IPS DF 6.9 (cell line): ENCODE measurements at regions not wholly inside any gene's neighbourhood (a gene's known extent, or its start where the extent isn't known, plus 50 kb on each side); places are given as distances from the start of the nearest gene placed in this dataset.

Source experiments
- DNase-seq: peaks from one replicate; pipeline ENCODE4 v3.0.0-alpha.2; 2013; ENCODE audit warnings: low read depth, low spot score
- H3K27ac ChIP-seq: one replicate; pipeline ENCODE4 v1.5.1; 2013; ENCODE audit warnings: low read length, control low read depth
- H3K27me3 ChIP-seq: 2 replicates; pipeline ENCODE4 v1.6.1; 2013; ENCODE audit warnings: mild to moderate bottlenecking, low read length; ENCODE audit not compliant: control insufficient read depth, insufficient read depth
- H3K36me3 ChIP-seq: 2 replicates; pipeline ENCODE4 v1.6.1; 2013; ENCODE audit warnings: low read length; ENCODE audit not compliant: control insufficient read depth, insufficient read depth
- H3K4me1 ChIP-seq: 2 replicates; pipeline ENCODE4 v1.6.1; 2013; ENCODE audit warnings: low read length; ENCODE audit not compliant: control insufficient read depth, insufficient read depth
- H3K4me3 ChIP-seq: 2 replicates; pipeline ENCODE4 v1.5.1; 2013; ENCODE audit warnings: mild to moderate bottlenecking, low read length
- H3K9me3 ChIP-seq: 2 replicates; pipeline ENCODE4 v1.6.1; 2013; ENCODE audit warnings: low read length, inconsistent platforms; ENCODE audit not compliant: control insufficient read depth, insufficient read depth
- WGBS: extraction: QIAGEN DNeasy Blood & Tissue Kit; methylation state at CpG from one replicate; pipeline ENCODE4 v1.1.7; 2013; ENCODE audit warnings: mixed read lengths, missing lambda C conversion rate; ENCODE audit not compliant: insufficient read length, insufficient coverage; 5-methylcytosine and 5-hydroxymethylcytosine counted together

- Histone ChIP-seq H3K4me1 (no peaks in the 10 kb centered on the region), H3K4me3 (no peak overlapping the region), H3K36me3 (no peaks in the 10 kb centered on the region), H3K27me3 (no peaks in the 10 kb centered on the region), H3K27ac (no peak overlapping the region), H3K9me3 (no peaks in the 10 kb centered on the region)
- WGBS, result no CpG with 5 or more reads among the region's 5 CpGs
- DNase-seq, result no peak
Measured at GRCh38 chr12:127650626-127651025, 616.3 kb upstream of the TMEM132C start.

- no peak for DNase-seq
- no peaks in the 10 kb centered on the region for H3K27me3 ChIP-seq
- no CpG with 5 or more reads among the region's 4 CpGs for WGBS
- no peak overlapping the region for H3K27ac ChIP-seq
- no peak overlapping the region for H3K4me3 ChIP-seq
- H3K36me3 ChIP-seq, result no peaks in the 10 kb centered on the region
- H3K4me1 ChIP-seq, result no peaks in the 10 kb centered on the region; the same call in 1 of the 2 replicates
- no peaks in the 10 kb centered on the region for H3K9me3 ChIP-seq
Measured at GRCh38 chr12:127652281-127652680, 614.7 kb upstream of the TMEM132C start.

- no peak for DNase-seq
- Histone ChIP-seq H3K9me3 (no peaks in the 10 kb centered on the region; the same call in 1 of the 2 replicates), H3K4me3 (no peak overlapping the region), H3K36me3 (no peaks in the 10 kb centered on the region), H3K27ac (no peak overlapping the region), H3K27me3 (no peaks in the 10 kb centered on the region), H3K4me1 (no peaks in the 10 kb centered on the region; the same call in 1 of the 2 replicates)
- WGBS, result no CpG with 5 or more reads among the region's 10 CpGs
Measured at GRCh38 chr12:127654383-127654985, 612.5 kb upstream of the TMEM132C start.

DNA sequence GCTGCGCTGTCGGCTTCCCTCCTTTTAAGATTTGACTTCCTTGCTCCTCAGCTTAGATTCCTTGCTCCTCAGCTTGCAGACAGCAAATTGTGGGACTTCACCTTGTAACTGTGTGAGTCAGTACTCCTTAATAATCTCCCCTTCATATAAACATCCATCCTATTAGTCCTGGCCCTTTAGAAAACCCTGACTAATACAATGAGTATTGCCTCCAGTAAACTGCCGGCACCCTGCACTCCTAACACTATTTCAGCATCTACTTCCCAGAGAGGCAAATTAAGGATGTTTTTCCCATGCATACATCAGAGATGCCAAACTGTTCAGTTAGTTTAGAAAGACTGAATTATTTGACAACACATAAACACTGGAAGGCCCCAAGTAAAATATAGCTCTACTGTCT lies 611.3 kb upstream of the TMEM132C start:
- Histone ChIP-seq H3K36me3 (no peaks in the 10 kb centered on the region), H3K4me3 (no peak overlapping the region), H3K27me3 (no peaks in the 10 kb centered on the region), H3K9me3 (no peaks in the 10 kb centered on the region; the same call in 1 of the 2 replicates), H3K27ac (no peak overlapping the region), H3K4me1 (no peaks in the 10 kb centered on the region; the same call in 1 of the 2 replicates)
- no CpG with 5 or more reads among the region's 3 CpGs for WGBS
- DNase-seq, result no peak

- no CpG with 5 or more reads among the region's 3 CpGs for WGBS
- H3K4me3 ChIP-seq, result no peak overlapping the region
- H3K36me3 ChIP-seq, result no peaks in the 10 kb centered on the region
- H3K27ac ChIP-seq, result no peak overlapping the region
- DNase-seq, result no peak
- no peaks in the 10 kb centered on the region; the same call in 1 of the 2 replicates for H3K9me3 ChIP-seq
- no peaks in the 10 kb centered on the region for H3K27me3 ChIP-seq
- no peaks in the 10 kb centered on the region; the same call in 1 of the 2 replicates for H3K4me1 ChIP-seq
Measured at GRCh38 chr12:127656266-127656665, 610.7 kb upstream of the TMEM132C start.

DNA sequence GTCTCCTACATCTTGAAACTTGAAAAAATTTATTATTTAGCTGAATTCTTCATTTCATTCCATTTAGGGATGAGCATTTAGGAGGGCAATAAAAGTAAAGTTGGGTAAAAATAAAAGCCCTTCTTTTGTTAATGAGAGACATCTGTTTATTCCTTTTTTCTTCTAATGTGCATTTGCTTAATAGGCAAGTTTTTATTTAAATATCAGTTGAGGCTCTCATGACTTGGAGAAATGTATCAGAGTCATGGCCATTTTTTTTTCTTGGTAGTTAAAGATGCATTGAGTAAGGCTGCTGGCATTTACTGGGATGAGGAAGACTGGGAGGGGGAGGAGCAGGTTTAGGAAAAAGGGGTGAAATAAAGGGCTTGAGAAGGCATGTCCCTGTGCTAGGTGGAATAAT lies 609.9 kb upstream of the TMEM132C start:
- no peak overlapping the region for H3K27ac ChIP-seq

DNA sequence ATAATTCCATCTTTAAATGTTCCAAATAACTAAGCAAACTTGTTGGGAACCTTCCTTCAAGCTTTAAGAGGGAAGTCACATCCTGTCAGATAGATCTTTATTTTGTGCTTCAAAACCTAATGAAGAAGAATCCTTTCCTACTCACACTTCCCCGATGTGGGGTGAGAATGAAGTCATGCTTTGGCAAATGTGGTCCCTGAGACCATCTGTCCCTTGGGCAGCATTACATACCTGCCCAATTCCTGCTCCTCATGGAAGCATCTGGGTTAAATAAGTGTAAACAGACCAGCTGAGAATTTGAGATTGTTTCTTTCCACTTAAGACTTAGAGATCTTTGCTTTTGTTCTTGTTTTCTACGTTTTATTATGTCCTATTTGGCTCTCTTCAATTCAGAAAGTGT lies 606.0 kb upstream of the TMEM132C start:
- no CpG with 5 or more reads among the region's 2 CpGs for WGBS
- Histone ChIP-seq H3K27me3 (no peaks in the 10 kb centered on the region), H3K36me3 (no peaks in the 10 kb centered on the region), H3K9me3 (peaks cover 1% of the 10 kb centered on the region; the same call in 1 of the 2 replicates), H3K4me3 (no peak overlapping the region), H3K27ac (no peak overlapping the region), H3K4me1 (no peaks in the 10 kb centered on the region; the same call in 1 of the 2 replicates)
- no peak for DNase-seq

More for the DNA sequence above, 609.9 kb upstream of the TMEM132C start:
- DNase-seq, result no peak
- Histone ChIP-seq H3K9me3 (no peaks in the 10 kb centered on the region; the same call in 1 of the 2 replicates), H3K36me3 (no peaks in the 10 kb centered on the region), H3K4me1 (no peaks in the 10 kb centered on the region; the same call in 1 of the 2 replicates), H3K4me3 (no peak overlapping the region), H3K27me3 (no peaks in the 10 kb centered on the region)

DNA sequence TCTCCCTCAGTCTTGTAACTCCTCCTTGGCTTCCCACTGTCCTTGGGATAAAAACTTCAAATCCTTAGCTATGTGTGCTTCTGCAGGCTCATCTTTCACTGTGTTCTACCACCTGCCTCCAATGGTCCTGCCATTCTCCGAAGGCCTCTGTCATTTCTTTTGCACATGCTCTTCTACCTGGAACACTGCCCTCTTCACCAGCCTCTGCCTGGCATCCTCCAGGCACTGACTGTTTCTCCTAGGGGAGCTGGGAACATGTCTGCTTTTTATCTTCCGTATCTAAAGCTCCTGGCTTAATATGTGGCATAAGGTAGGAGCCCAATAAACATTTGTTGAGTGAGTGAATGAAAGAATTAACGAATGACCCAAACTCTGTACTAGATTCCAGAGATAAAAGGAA lies 603.3 kb upstream of the TMEM132C start:
- no peak overlapping the region for H3K27ac ChIP-seq
- no peak for DNase-seq
- no peaks in the 10 kb centered on the region for H3K27me3 ChIP-seq
- no CpG with 5 or more reads among the region's 3 CpGs for WGBS
- H3K36me3 ChIP-seq, result no peaks in the 10 kb centered on the region
- H3K4me3 ChIP-seq, result no peak overlapping the region
- no peaks in the 10 kb centered on the region for H3K4me1 ChIP-seq
- H3K9me3 ChIP-seq, result peaks cover 1% of the 10 kb centered on the region; the same call in 1 of the 2 replicates

- DNase-seq, result no peak
- Histone ChIP-seq H3K36me3 (no peaks in the 10 kb centered on the region), H3K4me1 (no peaks in the 10 kb centered on the region), H3K4me3 (no peak overlapping the region), H3K9me3 (peaks cover 1% of the 10 kb centered on the region; the same call in 1 of the 2 replicates), H3K27ac (no peak overlapping the region), H3K27me3 (no peaks in the 10 kb centered on the region)
- WGBS, result no CpG with 5 or more reads among the region's 4 CpGs
Measured at GRCh38 chr12:127664901-127665300, 602.1 kb upstream of the TMEM132C start.

GRCh38 chr12:127667131-127667685 lies 599.8 kb upstream of the TMEM132C start:
- no peaks in the 10 kb centered on the region for H3K4me1 ChIP-seq
- DNase-seq, result no peak
- no CpG with 5 or more reads among the region's 3 CpGs for WGBS
- H3K36me3 ChIP-seq, result no peaks in the 10 kb centered on the region
- H3K27me3 ChIP-seq, result no peaks in the 10 kb centered on the region
- H3K9me3 ChIP-seq, result peaks cover 1% of the 10 kb centered on the region; the same call in 1 of the 2 replicates
- H3K4me3 ChIP-seq, result no peak overlapping the region
- no peak overlapping the region for H3K27ac ChIP-seq

GRCh38 chr12:127670294-127670693 lies 596.7 kb upstream of the TMEM132C start:
- no peaks in the 10 kb centered on the region; the same call in 1 of the 2 replicates for H3K9me3 ChIP-seq

More at GRCh38 chr12:127670294-127670693, 596.7 kb upstream of the TMEM132C start:
- WGBS, result no CpG with 5 or more reads among the region's 5 CpGs
- DNase-seq, result no peak
- no peak overlapping the region for H3K27ac ChIP-seq
- H3K4me3 ChIP-seq, result no peak overlapping the region
- H3K36me3 ChIP-seq, result no peaks in the 10 kb centered on the region
- H3K4me1 ChIP-seq, result no peaks in the 10 kb centered on the region
- no peaks in the 10 kb centered on the region for H3K27me3 ChIP-seq
